ENCODE measurements at regions not wholly inside any gene's neighbourhood (a gene's known extent, or its start where the extent isn't known, plus 50 kb on each side); places are given as distances from the start of the nearest gene placed in this dataset.

DNA sequence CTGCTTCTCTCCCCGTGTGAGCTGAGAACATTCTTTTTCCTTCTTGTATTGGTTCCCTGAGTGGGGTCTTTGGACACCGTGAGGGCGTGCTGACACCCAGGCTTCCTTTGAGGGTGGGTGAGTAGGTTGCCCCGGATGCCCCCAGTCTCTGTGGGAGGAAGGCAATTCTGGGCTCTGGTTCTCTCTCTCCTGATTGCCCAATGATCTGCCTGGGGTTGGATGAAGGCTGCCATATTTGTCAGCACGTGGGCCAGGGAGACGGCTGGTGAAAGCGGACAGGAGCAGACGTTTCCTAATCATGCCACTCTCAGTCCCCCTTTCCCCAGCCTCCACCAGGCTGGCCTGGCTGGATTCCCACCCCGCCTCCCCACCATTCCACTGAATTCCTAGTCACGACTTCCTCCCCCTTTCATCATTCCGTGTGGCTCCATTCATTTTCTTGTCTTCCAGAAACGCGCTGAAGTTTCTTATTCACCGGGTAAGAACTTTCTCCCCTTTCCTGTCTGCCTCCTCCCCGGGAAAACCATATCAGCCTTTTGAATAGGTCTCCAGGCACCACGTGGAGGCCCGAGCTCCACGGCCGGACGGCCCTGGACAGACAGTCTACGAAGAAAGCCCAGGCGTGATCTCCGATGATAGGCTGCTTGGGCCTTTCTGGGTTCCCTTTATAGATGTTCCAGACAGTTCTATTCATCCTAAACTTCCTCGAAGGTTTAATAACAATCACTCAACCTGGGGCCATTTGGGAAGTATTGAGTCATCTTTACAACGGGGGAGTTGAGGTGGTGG, 98.7 kb upstream of the NPTX2 start (continued):
- no peak for TF ChIP-seq KDM5A (IDR thresholded peaks at IDR 0.05; ENCODE audit: low read length)
- TF ChIP-seq, protein P1, sequence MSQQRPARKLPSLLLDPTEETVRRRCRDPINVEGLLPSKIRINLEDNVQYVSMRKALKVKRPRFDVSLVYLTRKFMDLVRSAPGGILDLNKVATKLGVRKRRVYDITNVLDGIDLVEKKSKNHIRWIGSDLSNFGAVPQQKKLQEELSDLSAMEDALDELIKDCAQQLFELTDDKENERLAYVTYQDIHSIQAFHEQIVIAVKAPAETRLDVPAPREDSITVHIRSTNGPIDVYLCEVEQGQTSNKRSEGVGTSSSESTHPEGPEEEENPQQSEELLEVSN (IDR thresholded peaks at IDR 0.05): no peak
- no peak for TF ChIP-seq JUND (IDR thresholded peaks at IDR 0.05; ENCODE audit: low read length)
- TF ChIP-seq SIX5 (IDR thresholded peaks at IDR 0.05; ENCODE audit: low read depth, low read length): no peak
- TF ChIP-seq FOSL1 (IDR thresholded peaks at IDR 0.05; ENCODE audit: insufficient read depth, low read depth, low read length): no peak
